Stimulated activated CD4-positive, alpha-beta T cell treated with anti-CD3 and anti-CD28 coated beads, TNF-alpha, amount 100 ng/mL, for 1 hour (primary cell): ENCODE measurements at regions not wholly inside any gene's neighbourhood (a gene's known extent, or its start where the extent isn't known, plus 50 kb on each side); places are given as distances from the start of the nearest gene placed in this dataset.

Source experiments
- DNase-seq, 3 donors: peaks; one replicate each; pipeline ENCODE4 v3.0.0-alpha.2; 2020; ENCODE audit warnings: low read depth in 3 of 3, low spot score in 1 of 3

GRCh38 chr14:66099931-66100330 lies 386.2 kb upstream of the CCDC196 start:
- no peak for DNase-seq

DNA sequence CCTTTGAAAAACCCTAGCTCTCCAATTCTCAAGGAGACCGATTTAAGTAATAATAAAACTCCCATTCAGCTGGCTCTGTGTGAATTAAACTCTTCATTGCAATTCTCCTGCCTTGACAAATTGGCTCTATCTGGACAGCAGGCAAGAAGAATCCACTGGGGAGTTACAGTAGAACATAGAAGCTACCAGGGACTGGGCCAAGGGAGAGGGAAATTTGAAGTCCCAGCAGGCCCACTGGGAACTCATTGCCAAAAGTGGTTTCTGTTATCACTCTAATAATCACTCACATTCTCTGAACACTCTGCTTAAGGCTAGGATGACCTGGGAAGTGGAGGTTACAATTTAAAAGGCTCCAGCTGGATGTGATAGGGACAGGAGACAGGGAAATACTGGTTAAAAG lies 384.5 kb upstream of the CCDC196 start:
- no peak for DNase-seq

- no peak for DNase-seq
Measured at GRCh38 chr14:66104486-66104885, 381.7 kb upstream of the CCDC196 start.

GRCh38 chr14:66105815-66106214 lies 380.4 kb upstream of the CCDC196 start:
- DNase-seq = no peak

- DNase-seq = no peak
Measured at GRCh38 chr14:66109426-66109825, 376.7 kb upstream of the CCDC196 start.

GRCh38 chr14:66111891-66112290 lies 374.3 kb upstream of the CCDC196 start:
- DNase-seq = no peak

DNA sequence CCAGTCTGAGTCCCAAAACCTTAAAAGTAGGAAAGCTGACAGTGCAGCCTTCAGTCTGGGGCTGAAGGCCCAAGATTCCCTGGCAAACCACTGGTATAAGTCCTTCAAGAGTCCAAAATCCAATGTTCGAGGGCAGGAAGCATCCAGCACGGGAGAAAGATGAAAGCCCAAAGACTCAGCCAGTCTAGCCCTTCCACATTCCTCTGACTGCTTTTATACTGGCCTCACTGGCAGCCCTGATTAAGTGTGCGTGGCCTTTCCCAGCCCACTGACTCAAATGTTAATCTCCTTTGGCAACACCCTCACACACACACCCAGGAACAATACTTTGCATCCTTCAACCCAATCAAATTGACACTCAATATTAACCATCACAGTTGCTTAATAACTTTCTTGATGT lies 372.1 kb upstream of the CCDC196 start:
- DNase-seq = no peak

DNA sequence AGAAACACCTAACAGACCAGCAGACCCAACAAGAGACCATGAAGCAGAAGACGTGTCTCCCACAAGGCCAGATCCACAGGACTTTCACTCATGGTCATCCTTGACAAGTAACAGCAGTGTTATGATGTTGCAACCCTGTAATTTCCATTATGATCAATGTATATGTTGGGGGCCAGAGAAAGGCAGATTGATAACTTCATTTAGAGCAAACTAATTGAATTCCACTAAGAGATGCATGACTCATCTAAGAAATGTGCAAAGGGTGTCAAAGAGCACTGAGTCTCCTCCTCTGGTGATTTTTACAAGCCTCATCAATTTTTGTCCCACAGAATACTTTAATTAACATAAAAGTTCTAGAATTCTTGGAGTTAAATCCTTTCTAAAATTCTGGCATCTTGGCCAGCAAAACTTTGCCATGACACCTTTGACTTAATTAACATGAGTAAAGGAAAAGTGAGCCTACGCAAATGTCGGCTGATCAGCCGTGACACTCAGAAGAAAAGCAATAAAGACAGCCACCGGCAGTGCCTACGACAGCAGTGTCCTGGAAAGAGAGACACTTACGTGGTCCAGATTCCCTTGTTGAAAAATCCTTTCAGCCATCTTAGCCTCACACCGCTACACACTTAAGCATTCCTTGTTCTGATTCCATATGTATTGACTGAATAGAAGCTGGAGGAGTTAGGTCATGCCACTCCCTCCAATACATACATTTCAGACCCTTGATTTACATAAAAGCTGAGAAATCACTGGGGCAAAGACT lies 370.2 kb upstream of the CCDC196 start:
- DNase-seq = no peak

DNA sequence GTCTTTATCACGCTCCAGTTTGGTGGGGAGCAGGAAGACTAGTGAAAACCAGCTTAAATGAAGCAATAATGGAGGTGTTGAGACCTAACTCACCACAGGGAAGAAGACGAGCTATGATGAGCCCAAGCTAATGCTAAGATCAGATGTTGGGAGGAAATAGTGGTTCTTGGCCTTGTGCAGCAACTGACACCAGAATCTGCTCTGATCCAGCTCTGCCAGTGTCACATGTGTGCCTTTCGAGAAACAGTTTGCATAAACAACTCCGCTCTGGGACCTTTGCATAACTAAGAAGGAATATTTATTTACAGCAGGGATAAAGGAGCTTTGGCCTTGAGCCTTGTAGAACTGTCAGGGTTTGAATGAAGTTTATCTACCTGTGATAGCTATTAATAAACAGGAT lies 369.4 kb upstream of the CCDC196 start:
- no peak for DNase-seq

- DNase-seq = no peak
Measured at GRCh38 chr14:66117600-66117999, 368.6 kb upstream of the CCDC196 start.

DNA sequence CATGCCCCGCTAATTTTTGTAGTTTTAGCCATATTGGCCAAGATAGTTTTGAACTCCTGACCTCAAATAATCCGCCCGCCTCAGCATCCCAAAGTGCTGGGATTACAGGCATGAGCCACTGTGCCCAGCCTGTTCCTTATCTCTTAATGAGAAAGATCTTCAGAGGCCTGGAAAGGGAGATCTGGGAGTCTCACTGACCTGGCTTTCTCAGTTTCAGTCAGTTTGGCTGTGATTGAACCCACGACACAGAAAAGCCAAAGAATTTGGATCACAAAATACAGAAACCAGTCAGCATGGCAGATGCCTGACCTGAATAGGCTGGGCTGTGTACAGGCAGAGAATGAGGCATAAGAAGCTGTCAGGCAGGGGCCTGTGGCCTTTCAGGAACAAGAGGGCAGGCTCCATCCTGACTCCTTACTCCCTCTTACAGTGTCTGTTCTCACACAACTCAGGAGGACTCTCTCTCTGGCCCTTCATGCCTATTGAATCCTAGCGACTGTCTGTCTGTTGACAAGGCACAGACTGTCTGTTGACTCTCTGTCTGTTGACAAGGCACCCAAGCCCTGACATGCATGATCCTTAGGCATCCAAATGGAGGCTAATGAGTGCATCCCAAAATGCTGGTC lies 366.5 kb upstream of the CCDC196 start:
- DNase-seq = no peak

GRCh38 chr14:66120402-66120801 lies 365.8 kb upstream of the CCDC196 start:
- DNase-seq = no peak

GRCh38 chr14:66121859-66122258 lies 364.3 kb upstream of the CCDC196 start:
- no peak for DNase-seq

DNA sequence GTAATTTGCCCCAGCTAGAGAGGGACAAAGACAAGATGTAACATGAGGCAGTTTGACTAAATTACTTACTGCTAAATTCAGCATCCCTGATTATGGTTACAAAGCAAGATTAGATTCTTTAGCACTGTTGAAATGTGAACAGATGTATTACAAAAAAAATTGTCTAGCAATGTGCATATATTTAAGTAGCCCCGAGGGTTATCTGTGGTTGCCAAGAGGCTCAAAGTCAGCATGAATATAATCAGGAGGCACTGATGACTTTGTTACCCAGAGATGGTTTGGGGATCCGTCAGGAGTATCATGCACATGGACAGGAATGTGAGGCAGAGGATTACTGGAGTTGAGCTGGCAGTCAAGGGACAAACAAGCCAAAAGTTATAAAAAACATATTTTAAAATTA lies 356.9 kb upstream of the CCDC196 start:
- no peak for DNase-seq

GRCh38 chr14:66131111-66131510 lies 355.1 kb upstream of the CCDC196 start:
- DNase-seq = no peak

- DNase-seq = no peak
Measured at GRCh38 chr14:66133666-66134065, 352.5 kb upstream of the CCDC196 start.

DNA sequence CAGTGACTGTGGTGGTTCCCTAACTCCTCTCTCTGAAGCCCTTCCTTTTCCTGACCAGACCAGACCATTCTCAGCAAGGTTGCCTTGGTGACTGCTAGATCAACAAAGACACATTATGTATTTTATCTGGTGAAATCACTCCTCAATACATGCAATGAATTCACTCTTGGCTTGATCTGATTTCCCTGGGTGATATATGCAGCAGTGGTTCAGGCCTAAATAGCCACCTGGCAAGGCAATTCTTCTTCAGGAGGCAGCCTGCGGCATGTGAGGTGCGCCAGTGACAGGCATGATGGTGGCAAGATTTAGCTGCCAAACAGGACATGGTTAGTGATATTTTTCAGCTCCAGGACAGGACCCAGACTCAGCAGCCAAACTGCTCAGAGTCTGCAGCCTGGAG lies 350.3 kb upstream of the CCDC196 start:
- DNase-seq = no peak

DNA sequence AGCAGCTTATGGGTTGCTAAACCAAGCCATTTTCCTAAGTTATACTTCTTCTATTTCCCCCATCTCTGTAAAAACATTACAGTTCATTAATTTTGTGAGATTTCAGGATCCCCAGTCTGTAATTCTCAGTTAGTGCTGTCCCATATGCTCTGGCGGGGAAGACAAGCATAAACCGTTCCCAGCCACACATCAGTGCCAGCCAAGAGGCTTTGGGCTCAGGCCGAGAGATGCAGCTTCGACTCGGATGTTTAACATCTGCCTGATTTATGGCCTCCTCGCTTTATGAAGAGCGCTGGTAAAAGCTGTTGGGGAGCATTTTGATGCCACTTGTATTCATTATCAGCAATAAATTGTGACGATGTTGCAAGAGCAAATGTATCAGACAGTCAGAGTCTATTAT lies 349.1 kb upstream of the CCDC196 start:
- no peak for DNase-seq

DNA sequence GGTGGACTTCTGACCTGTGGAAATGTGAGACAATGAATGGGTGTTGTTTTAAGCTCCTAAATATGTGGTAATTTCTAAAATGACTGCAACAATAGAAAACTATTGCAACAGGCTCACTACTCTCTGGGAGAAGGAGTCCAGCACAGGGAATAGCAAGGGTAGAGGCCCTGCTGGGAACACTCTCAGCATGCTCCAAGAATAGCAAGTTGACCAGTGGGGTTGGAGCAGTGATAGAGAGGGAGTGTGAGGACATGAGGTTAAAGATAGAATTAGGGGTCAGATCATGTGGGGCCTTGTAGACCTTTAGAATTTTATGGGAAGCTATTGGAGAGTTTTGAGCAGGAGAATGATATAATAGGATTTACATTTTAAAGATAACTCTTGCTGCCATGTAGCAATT lies 346.7 kb upstream of the CCDC196 start:
- no peak for DNase-seq

- no peak for DNase-seq
Measured at GRCh38 chr14:66140213-66140918, 345.8 kb upstream of the CCDC196 start.

GRCh38 chr14:66140963-66141362 lies 345.2 kb upstream of the CCDC196 start:
- no peak for DNase-seq

GRCh38 chr14:66141733-66142132 lies 344.4 kb upstream of the CCDC196 start:
- no peak for DNase-seq
